Panc1 (cell line): ENCODE measurements at regions not wholly inside any gene's neighbourhood (a gene's known extent, or its start where the extent isn't known, plus 50 kb on each side); places are given as distances from the start of the nearest gene placed in this dataset.

Experiments used
- ATAC-seq: fragments of 200-7000 bp; cut with Tn5 transposase; 2 replicates; pipeline ENCODE4 v1.9.1; 2020; ENCODE audit warnings: mild to moderate bottlenecking, moderate library complexity
- BruUV-seq: library from RNA; stranded (reverse); fragments of 400-500 nt; replicated peaks from 2 replicates; lab custom pipeline; 2021; lab: Mats Ljungman, UMichigan
- CTCF ChIA-PET: fragments of 300-600 bp; sonication (Branson Sonifier 250); formaldehyde crosslinking; loops from one replicate; lab custom pipeline; 2022; ENCODE audit warnings: antibody characterized with exemption; lab: Charles Lee
- POLR2A ChIA-PET: fragments of 300-600 bp; sonication (Branson Sonifier 250); formaldehyde crosslinking; loops from one replicate; lab custom pipeline; 2022; ENCODE audit warnings: antibody characterized with exemption; lab: Charles Lee
- DNase-seq: peaks from one replicate; pipeline ENCODE4 v3.0.0-alpha.2; 2010; ENCODE audit warnings: low read depth, low spot score
- H3K27ac ChIP-seq: 2 replicates; pipeline ENCODE4 v1.5.1; 2011; ENCODE audit warnings: mild to moderate bottlenecking, low read length, inconsistent platforms
- H3K27me3 ChIP-seq: fragments of 200-500 bp; sonication (Bioruptor generic); 2 replicates; pipeline ENCODE4 v1.6.0; 2014; ENCODE audit warnings: low read length, inconsistent platforms; ENCODE audit not compliant: control insufficient read depth, insufficient read depth
- H3K36me3 ChIP-seq: fragments of 200-500 bp; sonication (Bioruptor generic); 2 replicates; pipeline ENCODE4 v1.5.1; 2014; ENCODE audit warnings: inconsistent platforms, mild to moderate bottlenecking, low read length, moderate library complexity; ENCODE audit not compliant: control insufficient read depth, insufficient read depth
- H3K4me1 ChIP-seq: 2 replicates; pipeline ENCODE4 v1.5.1; 2011; ENCODE audit warnings: inconsistent platforms, mild to moderate bottlenecking, low read length, moderate library complexity; ENCODE audit not compliant: control insufficient read depth, insufficient read depth
- H3K4me3 ChIP-seq, 2 experiments: 2 replicates each; pipeline ENCODE4 v1.5.1; 2011 to 2012; ENCODE audit warnings: low read depth in 2 of 2, low read length in 2 of 2, mild to moderate bottlenecking in 2 of 2, inconsistent platforms in 1 of 2, moderate library complexity in 1 of 2
- H3K9me3 ChIP-seq: fragments of 200-500 bp; sonication (Bioruptor generic); 2 replicates; pipeline ENCODE4 v1.5.1; 2014; ENCODE audit warnings: low read depth, mild to moderate bottlenecking, inconsistent platforms, low read length, moderate library complexity; ENCODE audit not compliant: control insufficient read depth, insufficient read depth
- POLR2AphosphoS5 ChIP-seq: IDR thresholded peaks from 2 replicates; pipeline ENCODE4 v1.6.1; 2012; ENCODE audit warnings: mild to moderate bottlenecking, low read depth, low read length, moderate library complexity
- SIN3A ChIP-seq: IDR thresholded peaks from 2 replicates; pipeline ENCODE4 v1.6.1; 2012; ENCODE audit warnings: low read depth, mild to moderate bottlenecking, low read length, moderate library complexity, borderline replicate concordance; ENCODE audit not compliant: insufficient read depth
- TCF7L2 ChIP-seq: IDR thresholded peaks from 2 replicates; pipeline ENCODE4 v1.6.1; 2011; ENCODE audit warnings: mild to moderate bottlenecking, low read depth, low read length, inconsistent platforms
- in situ Hi-C: cut with HindIII; loops from 2 replicates; pipeline ENCODE4 v1.10.0; 2016; ENCODE audit warnings: low sequenced_read_pairs, low pct_unique_long_range_greater_than_20kb
- intact Hi-C: fragments of 100-400 bp; cut with micrococcal nuclease; formaldehyde crosslinking; loops from one replicate; pipeline ENCODE4 v1.10.0; 2022; ENCODE audit not compliant: unreplicated experiment
- TF ChIP-seq, protein P1 (sequence below): fragments of 450-650 bp; IDR thresholded peaks from 2 replicates; pipeline ENCODE4 v1.5.1; 2017; ENCODE audit warnings: mild to moderate bottlenecking
- TF ChIP-seq, protein P2 (sequence below), 2 experiments: IDR thresholded peaks; 2 replicates each; pipeline ENCODE4 v1.6.1; 2011 to 2012; ENCODE audit warnings: low read depth in 2 of 2, control low read depth in 1 of 2, low read length in 1 of 2, mild to moderate bottlenecking in 1 of 2, moderate library complexity in 1 of 2; ENCODE audit not compliant: insufficient read depth in 1 of 2

DNA sequence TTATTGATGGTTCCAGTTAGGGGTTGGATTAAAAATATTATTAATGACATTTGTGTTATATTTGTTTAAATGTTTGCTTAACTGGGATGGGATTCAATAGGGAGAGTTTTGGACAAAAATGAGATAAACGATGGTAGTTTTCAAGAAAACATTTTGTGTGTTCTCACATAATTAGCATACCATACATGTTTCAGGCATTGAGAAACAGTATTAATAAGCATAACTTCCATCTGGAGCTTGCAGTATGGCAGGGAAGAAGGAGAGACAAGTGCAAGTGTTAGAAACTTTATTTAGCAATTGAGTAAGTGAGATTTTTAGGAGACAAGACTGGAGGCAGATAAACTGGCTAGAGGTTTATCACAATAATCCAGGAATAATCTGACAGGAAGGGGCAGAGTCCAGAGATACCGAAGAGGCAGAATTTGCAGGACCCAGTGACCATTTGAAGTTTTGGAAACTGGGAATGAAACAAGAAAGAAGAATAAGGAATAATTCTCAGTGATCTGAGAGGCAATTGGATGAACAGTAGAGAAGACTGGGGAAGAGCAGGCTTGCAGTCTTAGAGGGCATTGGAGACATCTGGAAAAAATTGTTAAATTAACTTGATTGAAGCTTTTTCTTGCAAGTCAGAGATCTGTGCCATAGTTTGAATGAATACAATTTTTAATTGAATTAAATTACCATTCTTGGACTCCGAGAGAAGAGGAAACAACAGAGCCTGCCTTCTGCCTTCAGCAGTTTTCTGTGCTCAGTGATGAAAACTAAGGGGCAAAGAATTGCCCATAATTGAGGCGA, 73.0 kb upstream of the PTCHD4 start:
- Histone ChIP-seq H3K27me3 (no peaks in the 10 kb centered on the region), H3K36me3 (no peaks in the 10 kb centered on the region), H3K9me3 (no peaks in the 10 kb centered on the region), H3K4me1 (no peaks in the 10 kb centered on the region), H3K27ac (no peak overlapping the region), H3K4me3 (no peak overlapping the region)
- POLR2A ChIA-PET: no interaction called here
- no TSS peak for BruUV-seq
- in situ Hi-C loops: no loop called here
- no peak for DNase-seq
- TF ChIP-seq TCF7L2 (no peak), POLR2AphosphoS5 (no peak), SIN3A (no peak)
- TF ChIP-seq, protein P1, sequence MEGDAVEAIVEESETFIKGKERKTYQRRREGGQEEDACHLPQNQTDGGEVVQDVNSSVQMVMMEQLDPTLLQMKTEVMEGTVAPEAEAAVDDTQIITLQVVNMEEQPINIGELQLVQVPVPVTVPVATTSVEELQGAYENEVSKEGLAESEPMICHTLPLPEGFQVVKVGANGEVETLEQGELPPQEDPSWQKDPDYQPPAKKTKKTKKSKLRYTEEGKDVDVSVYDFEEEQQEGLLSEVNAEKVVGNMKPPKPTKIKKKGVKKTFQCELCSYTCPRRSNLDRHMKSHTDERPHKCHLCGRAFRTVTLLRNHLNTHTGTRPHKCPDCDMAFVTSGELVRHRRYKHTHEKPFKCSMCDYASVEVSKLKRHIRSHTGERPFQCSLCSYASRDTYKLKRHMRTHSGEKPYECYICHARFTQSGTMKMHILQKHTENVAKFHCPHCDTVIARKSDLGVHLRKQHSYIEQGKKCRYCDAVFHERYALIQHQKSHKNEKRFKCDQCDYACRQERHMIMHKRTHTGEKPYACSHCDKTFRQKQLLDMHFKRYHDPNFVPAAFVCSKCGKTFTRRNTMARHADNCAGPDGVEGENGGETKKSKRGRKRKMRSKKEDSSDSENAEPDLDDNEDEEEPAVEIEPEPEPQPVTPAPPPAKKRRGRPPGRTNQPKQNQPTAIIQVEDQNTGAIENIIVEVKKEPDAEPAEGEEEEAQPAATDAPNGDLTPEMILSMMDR: no peak
- TF ChIP-seq, protein P2, sequence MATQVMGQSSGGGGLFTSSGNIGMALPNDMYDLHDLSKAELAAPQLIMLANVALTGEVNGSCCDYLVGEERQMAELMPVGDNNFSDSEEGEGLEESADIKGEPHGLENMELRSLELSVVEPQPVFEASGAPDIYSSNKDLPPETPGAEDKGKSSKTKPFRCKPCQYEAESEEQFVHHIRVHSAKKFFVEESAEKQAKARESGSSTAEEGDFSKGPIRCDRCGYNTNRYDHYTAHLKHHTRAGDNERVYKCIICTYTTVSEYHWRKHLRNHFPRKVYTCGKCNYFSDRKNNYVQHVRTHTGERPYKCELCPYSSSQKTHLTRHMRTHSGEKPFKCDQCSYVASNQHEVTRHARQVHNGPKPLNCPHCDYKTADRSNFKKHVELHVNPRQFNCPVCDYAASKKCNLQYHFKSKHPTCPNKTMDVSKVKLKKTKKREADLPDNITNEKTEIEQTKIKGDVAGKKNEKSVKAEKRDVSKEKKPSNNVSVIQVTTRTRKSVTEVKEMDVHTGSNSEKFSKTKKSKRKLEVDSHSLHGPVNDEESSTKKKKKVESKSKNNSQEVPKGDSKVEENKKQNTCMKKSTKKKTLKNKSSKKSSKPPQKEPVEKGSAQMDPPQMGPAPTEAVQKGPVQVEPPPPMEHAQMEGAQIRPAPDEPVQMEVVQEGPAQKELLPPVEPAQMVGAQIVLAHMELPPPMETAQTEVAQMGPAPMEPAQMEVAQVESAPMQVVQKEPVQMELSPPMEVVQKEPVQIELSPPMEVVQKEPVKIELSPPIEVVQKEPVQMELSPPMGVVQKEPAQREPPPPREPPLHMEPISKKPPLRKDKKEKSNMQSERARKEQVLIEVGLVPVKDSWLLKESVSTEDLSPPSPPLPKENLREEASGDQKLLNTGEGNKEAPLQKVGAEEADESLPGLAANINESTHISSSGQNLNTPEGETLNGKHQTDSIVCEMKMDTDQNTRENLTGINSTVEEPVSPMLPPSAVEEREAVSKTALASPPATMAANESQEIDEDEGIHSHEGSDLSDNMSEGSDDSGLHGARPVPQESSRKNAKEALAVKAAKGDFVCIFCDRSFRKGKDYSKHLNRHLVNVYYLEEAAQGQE (IDR thresholded peaks at IDR 0.05; ENCODE audit: insufficient read depth in 1 of 2, low read depth in 2 of 2, low read length in 1 of 2): no peak
- CTCF ChIA-PET: no interaction called here
- intact Hi-C loops: no loop called here
- ATAC-seq: no peak

- in situ Hi-C loops: no loop called here
- intact Hi-C loops: no loop called here
- POLR2A ChIA-PET: no interaction called here
- Histone ChIP-seq H3K4me3 (no peak overlapping the region), H3K9me3 (no peaks in the 10 kb centered on the region), H3K36me3 (no peaks in the 10 kb centered on the region), H3K27me3 (no peaks in the 10 kb centered on the region), H3K4me1 (no peaks in the 10 kb centered on the region), H3K27ac (no peak overlapping the region)
- ATAC-seq (peak; percentile 80), DNase-seq (peak; percentile 25)
- no TSS peak for BruUV-seq
- no peak for TF ChIP-seq SIN3A
- TF ChIP-seq, protein P2 (IDR thresholded peaks at IDR 0.05; ENCODE audit: insufficient read depth in 1 of 2, low read depth in 2 of 2, low read length in 1 of 2): no peak
- peak; percentile 64; the same call in 1 of the 2 replicates for TF ChIP-seq TCF7L2
- TF ChIP-seq, protein P1: no peak
- CTCF ChIA-PET: no interaction called here
Observed at GRCh38 chr6:48183178-48183577, 72.2 kb upstream of the PTCHD4 start.
